GM23338 (cell line): ENCODE measurements at regions not wholly inside any gene's neighbourhood (a gene's known extent, or its start where the extent isn't known, plus 50 kb on each side); places are given as distances from the start of the nearest gene placed in this dataset.

ENCODE experiments used
- ATAC-seq: fragments of 200-7000 bp; cut with Tn5 transposase; 3 replicates; pipeline ENCODE4 v1.9.1; 2020
- DNase-seq: peaks from one replicate; pipeline ENCODE4 v3.0.0-alpha.2; 2015; ENCODE audit warnings: low spot score
- H2AFZ ChIP-seq: fragments of 200-600 bp; sonication (generic); 2 replicates; pipeline ENCODE4 v1.8.0; 2016; ENCODE audit warnings: antibody characterized with exemption, mild to moderate bottlenecking, moderate library complexity
- H3F3A ChIP-seq: fragments of 200-600 bp; sonication (generic); replicated peaks from 2 replicates; pipeline ENCODE4 v1.8.0; 2017; ENCODE audit warnings: antibody characterized with exemption, mixed run types, low read depth
- H3K27ac ChIP-seq: fragments of 200-600 bp; sonication (generic); 2 replicates; pipeline ENCODE4 v1.6.1; 2016; ENCODE audit warnings: low read depth
- H3K27me3 ChIP-seq: fragments of 200-600 bp; sonication (generic); 2 replicates; pipeline ENCODE4 v1.8.0; 2016; ENCODE audit warnings: mild to moderate bottlenecking, mixed run types, moderate library complexity; ENCODE audit not compliant: insufficient read depth
- H3K36me3 ChIP-seq: fragments of 200-600 bp; sonication (generic); 2 replicates; pipeline ENCODE4 v1.8.0; 2016; ENCODE audit warnings: mild to moderate bottlenecking; ENCODE audit not compliant: insufficient read depth
- H3K4me1 ChIP-seq: fragments of 200-600 bp; sonication (generic); 2 replicates; pipeline ENCODE4 v1.8.0; 2016; ENCODE audit warnings: mild to moderate bottlenecking, moderate library complexity; ENCODE audit not compliant: insufficient read depth
- H3K4me2 ChIP-seq: fragments of 200-600 bp; sonication (generic); 2 replicates; pipeline ENCODE4 v1.7.1; 2017; ENCODE audit warnings: mixed run types
- H3K4me3 ChIP-seq: fragments of 200-600 bp; sonication (generic); 2 replicates; pipeline ENCODE4 v1.6.1; 2016; ENCODE audit warnings: mixed run types
- H3K79me2 ChIP-seq: fragments of 200-600 bp; sonication (generic); replicated peaks from 2 replicates; pipeline ENCODE4 v1.8.0; 2017; ENCODE audit warnings: mild to moderate bottlenecking; ENCODE audit not compliant: insufficient read depth
- H3K9me2 ChIP-seq: fragments of 200-600 bp; sonication (generic); 2 replicates; pipeline ENCODE4 v1.8.0; 2017; ENCODE audit not compliant: insufficient read depth
- H4K20me1 ChIP-seq: fragments of 200-600 bp; sonication (generic); replicated peaks from 2 replicates; pipeline ENCODE4 v1.8.0; 2017; ENCODE audit warnings: mild to moderate bottlenecking; ENCODE audit not compliant: insufficient read depth
- H3K27ac Mint-ChIP-seq: 2 replicates; pipeline ENCODE4 v1.8.0; 2020; ENCODE audit warnings: inconsistent platforms, mild to moderate bottlenecking, moderate library complexity, mixed read lengths
- H3K27me3 Mint-ChIP-seq: 3 replicates; pipeline ENCODE4 v1.8.0; 2022; ENCODE audit warnings: low read depth, mild to moderate bottlenecking, moderate library complexity, mixed read lengths, inconsistent platforms; ENCODE audit not compliant: insufficient read depth, poor library complexity
- H3K36me3 Mint-ChIP-seq: 3 replicates; pipeline ENCODE4 v1.8.0; 2021; ENCODE audit warnings: low read depth, mild to moderate bottlenecking, inconsistent platforms, moderate library complexity, mixed read lengths
- H3K4me1 Mint-ChIP-seq: 3 replicates; pipeline ENCODE4 v1.8.0; 2020; ENCODE audit warnings: mild to moderate bottlenecking, inconsistent platforms, mixed read lengths
- H3K4me3 Mint-ChIP-seq: 3 replicates; pipeline ENCODE4 v1.8.0; 2021; ENCODE audit warnings: moderate library complexity, mild to moderate bottlenecking, inconsistent platforms, mixed read lengths
- H3K9me3 Mint-ChIP-seq: 3 replicates; pipeline ENCODE4 v1.8.0; 2020; ENCODE audit warnings: moderate library complexity, mild to moderate bottlenecking, inconsistent platforms, mixed read lengths
- CREB1 ChIP-seq: fragments of 250-450 bp; sonication (Bioruptor Pico); IDR thresholded peaks from 2 replicates; pipeline ENCODE4 v1.5.0; 2020; ENCODE audit warnings: low read depth, mild to moderate bottlenecking, moderate library complexity
- EZH2 ChIP-seq: fragments of 200-600 bp; sonication (generic); IDR thresholded peaks from one replicate; pipeline ENCODE4 v1.8.0; 2017; ENCODE audit warnings: antibody characterized with exemption, mild to moderate bottlenecking, low read depth; ENCODE audit not compliant: unreplicated experiment
- EZH2phosphoT487 ChIP-seq: fragments of 200-600 bp; sonication (generic); IDR thresholded peaks from one replicate; pipeline ENCODE4 v1.8.1; 2018; ENCODE audit warnings: antibody characterized with exemption; ENCODE audit not compliant: unreplicated experiment
- JUNB ChIP-seq: IDR thresholded peaks from one replicate; pipeline ENCODE4 v1.6.1; 2016; ENCODE audit warnings: antibody characterized with exemption; ENCODE audit not compliant: unreplicated experiment
- NANOG ChIP-seq: IDR thresholded peaks from 2 replicates; pipeline ENCODE4 v1.6.1; 2016; ENCODE audit warnings: antibody characterized with exemption, borderline replicate concordance
- POLR2AphosphoS5 ChIP-seq: IDR thresholded peaks from 2 replicates; pipeline ENCODE4 v1.6.1; 2016; ENCODE audit warnings: antibody characterized with exemption, low read depth
- STAT1 ChIP-seq: IDR thresholded peaks from one replicate; pipeline ENCODE4 v1.6.1; 2016; ENCODE audit warnings: antibody characterized with exemption; ENCODE audit not compliant: unreplicated experiment
- ZNF114 ChIP-seq: fragments of 250-450 bp; sonication (Bioruptor Pico); IDR thresholded peaks from 2 replicates; pipeline ENCODE4 v1.5.0; 2020; ENCODE audit warnings: mild to moderate bottlenecking, moderate library complexity
- ZNF331 ChIP-seq: fragments of 250-450 bp; sonication (Bioruptor Pico); IDR thresholded peaks from 2 replicates; pipeline ENCODE4 v1.5.0; 2020; ENCODE audit warnings: low read depth, mild to moderate bottlenecking, moderate library complexity
- TF ChIP-seq, protein P1 (sequence below), 2 experiments: fragments of 200-600 bp in 1 of 2; sonication (generic) in 1 of 2; conservative IDR thresholded peaks; 2 replicates each; pipeline versions ENCODE4 v1.5.1 to v1.6.1; 2016 to 2017; ENCODE audit warnings: antibody characterized with exemption in 2 of 2, low read depth in 2 of 2, mild to moderate bottlenecking in 2 of 2, moderate library complexity in 1 of 2
- TF ChIP-seq, protein P2 (sequence below): IDR thresholded peaks from one replicate; pipeline ENCODE4 v1.6.1; 2018; ENCODE audit warnings: antibody characterized with exemption; ENCODE audit not compliant: unreplicated experiment
- TF ChIP-seq, protein P3 (sequence below): fragments of 250-450 bp; sonication (Bioruptor Pico); IDR thresholded peaks from 2 replicates; pipeline ENCODE4 v1.5.0; 2020; ENCODE audit warnings: mild to moderate bottlenecking, moderate library complexity
- TF ChIP-seq, protein P4 (sequence below): IDR thresholded peaks from 2 replicates; pipeline ENCODE4 v1.6.1; 2016; ENCODE audit warnings: antibody characterized with exemption

DNA sequence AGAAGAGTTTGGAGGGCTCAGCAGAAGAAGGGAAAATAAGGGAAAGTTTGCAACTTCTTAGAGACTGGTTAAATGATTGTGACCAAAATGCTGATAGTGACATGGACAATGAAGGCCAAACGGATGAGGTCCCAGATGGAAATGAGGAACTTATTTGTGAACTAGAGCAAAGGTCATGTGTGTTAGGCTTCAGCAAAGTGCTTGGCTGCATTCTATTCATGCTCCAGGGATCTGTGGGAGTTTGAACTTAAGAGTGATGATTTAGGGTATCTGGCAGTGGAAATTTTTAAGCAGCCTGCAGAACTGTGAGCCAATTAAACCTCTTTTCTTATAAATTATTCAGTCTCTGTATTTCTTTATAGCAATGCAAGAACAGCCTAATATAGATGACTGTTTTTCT is 88.9 kb upstream of the ARHGAP5 start:
- H3K36me3 ChIP-seq, result no peaks in the 10 kb centered on the region
- Mint-ChIP-seq H3K27me3 (peaks cover 4% of the 10 kb centered on the region), H3K9me3 (peaks cover 5% of the 10 kb centered on the region), H3K4me3 (no peak overlapping the region), H3K4me1 (peaks cover 13% of the 10 kb centered on the region), H3K36me3 (no peaks in the 10 kb centered on the region), H3K27ac (no peak overlapping the region)
- DNase-seq (no peak), ATAC-seq (no peak)
- H3K27me3 ChIP-seq, result no peaks in the 10 kb centered on the region
- H3K4me2 ChIP-seq, result no peak overlapping the region
- H3F3A ChIP-seq, result no peaks in the 10 kb centered on the region
- H3K4me3 ChIP-seq, result no peak overlapping the region
- no peak overlapping the region for H3K27ac ChIP-seq
- no peaks in the 10 kb centered on the region for H4K20me1 ChIP-seq
- TF ChIP-seq POLR2AphosphoS5 (no peak), EZH2phosphoT487 (no peak), STAT1 (no peak), NANOG (no peak), JUNB (no peak), EZH2 (no peak), CREB1 (no peak), ZNF114 (no peak), ZNF331 (CRISPR knock-in tag) (no peak)
- TF ChIP-seq, protein P1, sequence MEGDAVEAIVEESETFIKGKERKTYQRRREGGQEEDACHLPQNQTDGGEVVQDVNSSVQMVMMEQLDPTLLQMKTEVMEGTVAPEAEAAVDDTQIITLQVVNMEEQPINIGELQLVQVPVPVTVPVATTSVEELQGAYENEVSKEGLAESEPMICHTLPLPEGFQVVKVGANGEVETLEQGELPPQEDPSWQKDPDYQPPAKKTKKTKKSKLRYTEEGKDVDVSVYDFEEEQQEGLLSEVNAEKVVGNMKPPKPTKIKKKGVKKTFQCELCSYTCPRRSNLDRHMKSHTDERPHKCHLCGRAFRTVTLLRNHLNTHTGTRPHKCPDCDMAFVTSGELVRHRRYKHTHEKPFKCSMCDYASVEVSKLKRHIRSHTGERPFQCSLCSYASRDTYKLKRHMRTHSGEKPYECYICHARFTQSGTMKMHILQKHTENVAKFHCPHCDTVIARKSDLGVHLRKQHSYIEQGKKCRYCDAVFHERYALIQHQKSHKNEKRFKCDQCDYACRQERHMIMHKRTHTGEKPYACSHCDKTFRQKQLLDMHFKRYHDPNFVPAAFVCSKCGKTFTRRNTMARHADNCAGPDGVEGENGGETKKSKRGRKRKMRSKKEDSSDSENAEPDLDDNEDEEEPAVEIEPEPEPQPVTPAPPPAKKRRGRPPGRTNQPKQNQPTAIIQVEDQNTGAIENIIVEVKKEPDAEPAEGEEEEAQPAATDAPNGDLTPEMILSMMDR (conservative IDR thresholded peaks at IDR 0.05; ENCODE audit: low read depth in 2 of 2), result no peak
- TF ChIP-seq, protein P2, sequence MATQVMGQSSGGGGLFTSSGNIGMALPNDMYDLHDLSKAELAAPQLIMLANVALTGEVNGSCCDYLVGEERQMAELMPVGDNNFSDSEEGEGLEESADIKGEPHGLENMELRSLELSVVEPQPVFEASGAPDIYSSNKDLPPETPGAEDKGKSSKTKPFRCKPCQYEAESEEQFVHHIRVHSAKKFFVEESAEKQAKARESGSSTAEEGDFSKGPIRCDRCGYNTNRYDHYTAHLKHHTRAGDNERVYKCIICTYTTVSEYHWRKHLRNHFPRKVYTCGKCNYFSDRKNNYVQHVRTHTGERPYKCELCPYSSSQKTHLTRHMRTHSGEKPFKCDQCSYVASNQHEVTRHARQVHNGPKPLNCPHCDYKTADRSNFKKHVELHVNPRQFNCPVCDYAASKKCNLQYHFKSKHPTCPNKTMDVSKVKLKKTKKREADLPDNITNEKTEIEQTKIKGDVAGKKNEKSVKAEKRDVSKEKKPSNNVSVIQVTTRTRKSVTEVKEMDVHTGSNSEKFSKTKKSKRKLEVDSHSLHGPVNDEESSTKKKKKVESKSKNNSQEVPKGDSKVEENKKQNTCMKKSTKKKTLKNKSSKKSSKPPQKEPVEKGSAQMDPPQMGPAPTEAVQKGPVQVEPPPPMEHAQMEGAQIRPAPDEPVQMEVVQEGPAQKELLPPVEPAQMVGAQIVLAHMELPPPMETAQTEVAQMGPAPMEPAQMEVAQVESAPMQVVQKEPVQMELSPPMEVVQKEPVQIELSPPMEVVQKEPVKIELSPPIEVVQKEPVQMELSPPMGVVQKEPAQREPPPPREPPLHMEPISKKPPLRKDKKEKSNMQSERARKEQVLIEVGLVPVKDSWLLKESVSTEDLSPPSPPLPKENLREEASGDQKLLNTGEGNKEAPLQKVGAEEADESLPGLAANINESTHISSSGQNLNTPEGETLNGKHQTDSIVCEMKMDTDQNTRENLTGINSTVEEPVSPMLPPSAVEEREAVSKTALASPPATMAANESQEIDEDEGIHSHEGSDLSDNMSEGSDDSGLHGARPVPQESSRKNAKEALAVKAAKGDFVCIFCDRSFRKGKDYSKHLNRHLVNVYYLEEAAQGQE, result no peak
- TF ChIP-seq, protein P3, sequence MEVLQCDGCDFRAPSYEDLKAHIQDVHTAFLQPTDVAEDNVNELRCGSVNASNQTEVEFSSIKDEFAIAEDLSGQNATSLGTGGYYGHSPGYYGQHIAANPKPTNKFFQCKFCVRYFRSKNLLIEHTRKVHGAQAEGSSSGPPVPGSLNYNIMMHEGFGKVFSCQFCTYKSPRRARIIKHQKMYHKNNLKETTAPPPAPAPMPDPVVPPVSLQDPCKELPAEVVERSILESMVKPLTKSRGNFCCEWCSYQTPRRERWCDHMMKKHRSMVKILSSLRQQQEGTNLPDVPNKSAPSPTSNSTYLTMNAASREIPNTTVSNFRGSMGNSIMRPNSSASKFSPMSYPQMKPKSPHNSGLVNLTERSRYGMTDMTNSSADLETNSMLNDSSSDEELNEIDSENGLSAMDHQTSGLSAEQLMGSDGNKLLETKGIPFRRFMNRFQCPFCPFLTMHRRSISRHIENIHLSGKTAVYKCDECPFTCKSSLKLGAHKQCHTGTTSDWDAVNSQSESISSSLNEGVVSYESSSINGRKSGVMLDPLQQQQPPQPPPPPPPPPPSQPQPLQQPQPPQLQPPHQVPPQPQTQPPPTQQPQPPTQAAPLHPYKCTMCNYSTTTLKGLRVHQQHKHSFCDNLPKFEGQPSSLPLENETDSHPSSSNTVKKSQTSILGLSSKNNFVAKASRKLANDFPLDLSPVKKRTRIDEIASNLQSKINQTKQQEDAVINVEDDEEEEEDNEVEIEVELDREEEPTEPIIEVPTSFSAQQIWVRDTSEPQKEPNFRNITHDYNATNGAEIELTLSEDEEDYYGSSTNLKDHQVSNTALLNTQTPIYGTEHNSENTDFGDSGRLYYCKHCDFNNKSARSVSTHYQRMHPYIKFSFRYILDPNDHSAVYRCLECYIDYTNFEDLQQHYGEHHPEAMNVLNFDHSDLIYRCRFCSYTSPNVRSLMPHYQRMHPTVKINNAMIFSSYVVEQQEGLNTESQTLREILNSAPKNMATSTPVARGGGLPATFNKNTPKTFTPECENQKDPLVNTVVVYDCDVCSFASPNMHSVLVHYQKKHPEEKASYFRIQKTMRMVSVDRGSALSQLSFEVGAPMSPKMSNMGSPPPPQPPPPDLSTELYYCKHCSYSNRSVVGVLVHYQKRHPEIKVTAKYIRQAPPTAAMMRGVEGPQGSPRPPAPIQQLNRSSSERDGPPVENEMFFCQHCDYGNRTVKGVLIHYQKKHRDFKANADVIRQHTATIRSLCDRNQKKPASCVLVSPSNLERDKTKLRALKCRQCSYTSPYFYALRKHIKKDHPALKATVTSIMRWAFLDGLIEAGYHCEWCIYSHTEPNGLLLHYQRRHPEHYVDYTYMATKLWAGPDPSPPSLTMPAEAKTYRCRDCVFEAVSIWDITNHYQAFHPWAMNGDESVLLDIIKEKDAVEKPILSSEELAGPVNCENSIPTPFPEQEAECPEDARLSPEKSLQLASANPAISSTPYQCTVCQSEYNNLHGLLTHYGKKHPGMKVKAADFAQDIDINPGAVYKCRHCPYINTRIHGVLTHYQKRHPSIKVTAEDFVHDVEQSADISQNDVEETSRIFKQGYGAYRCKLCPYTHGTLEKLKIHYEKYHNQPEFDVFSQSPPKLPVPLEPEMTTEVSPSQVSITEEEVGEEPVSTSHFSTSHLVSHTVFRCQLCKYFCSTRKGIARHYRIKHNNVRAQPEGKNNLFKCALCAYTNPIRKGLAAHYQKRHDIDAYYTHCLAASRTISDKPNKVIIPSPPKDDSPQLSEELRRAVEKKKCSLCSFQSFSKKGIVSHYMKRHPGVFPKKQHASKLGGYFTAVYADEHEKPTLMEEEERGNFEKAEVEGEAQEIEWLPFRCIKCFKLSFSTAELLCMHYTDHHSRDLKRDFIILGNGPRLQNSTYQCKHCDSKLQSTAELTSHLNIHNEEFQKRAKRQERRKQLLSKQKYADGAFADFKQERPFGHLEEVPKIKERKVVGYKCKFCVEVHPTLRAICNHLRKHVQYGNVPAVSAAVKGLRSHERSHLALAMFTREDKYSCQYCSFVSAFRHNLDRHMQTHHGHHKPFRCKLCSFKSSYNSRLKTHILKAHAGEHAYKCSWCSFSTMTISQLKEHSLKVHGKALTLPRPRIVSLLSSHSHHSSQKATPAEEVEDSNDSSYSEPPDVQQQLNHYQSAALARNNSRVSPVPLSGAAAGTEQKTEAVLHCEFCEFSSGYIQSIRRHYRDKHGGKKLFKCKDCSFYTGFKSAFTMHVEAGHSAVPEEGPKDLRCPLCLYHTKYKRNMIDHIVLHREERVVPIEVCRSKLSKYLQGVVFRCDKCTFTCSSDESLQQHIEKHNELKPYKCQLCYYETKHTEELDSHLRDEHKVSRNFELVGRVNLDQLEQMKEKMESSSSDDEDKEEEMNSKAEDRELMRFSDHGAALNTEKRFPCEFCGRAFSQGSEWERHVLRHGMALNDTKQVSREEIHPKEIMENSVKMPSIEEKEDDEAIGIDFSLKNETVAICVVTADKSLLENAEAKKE, result no peak
- TF ChIP-seq, protein P4, sequence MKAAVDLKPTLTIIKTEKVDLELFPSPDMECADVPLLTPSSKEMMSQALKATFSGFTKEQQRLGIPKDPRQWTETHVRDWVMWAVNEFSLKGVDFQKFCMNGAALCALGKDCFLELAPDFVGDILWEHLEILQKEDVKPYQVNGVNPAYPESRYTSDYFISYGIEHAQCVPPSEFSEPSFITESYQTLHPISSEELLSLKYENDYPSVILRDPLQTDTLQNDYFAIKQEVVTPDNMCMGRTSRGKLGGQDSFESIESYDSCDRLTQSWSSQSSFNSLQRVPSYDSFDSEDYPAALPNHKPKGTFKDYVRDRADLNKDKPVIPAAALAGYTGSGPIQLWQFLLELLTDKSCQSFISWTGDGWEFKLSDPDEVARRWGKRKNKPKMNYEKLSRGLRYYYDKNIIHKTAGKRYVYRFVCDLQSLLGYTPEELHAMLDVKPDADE, result no peak
- no peaks in the 10 kb centered on the region for H3K79me2 ChIP-seq
- H3K4me1 ChIP-seq, result peaks cover 15% of the 10 kb centered on the region; the same call in 1 of the 2 replicates
- 0 out of 2 replicates have a peak, but pooled peaks cover 2% of the 10 kb centered on the region for H3K9me2 ChIP-seq
- H2AFZ ChIP-seq, result no peak overlapping the region
